ENCODE measurements at regions not wholly inside any gene's neighbourhood (a gene's known extent, or its start where the extent isn't known, plus 50 kb on each side); places are given as distances from the start of the nearest gene placed in this dataset.

GRCh38 chr5:124877501-124878146 is 131.2 kb upstream of the ZNF608 start:
- TF ChIP-seq CTCF (IDR thresholded peaks at IDR 0.05) (no peak), POLR2A (IDR thresholded peaks at IDR 0.05) (no peak)

Measured in lower leg skin (tissue), 3 donors.